ENCODE measurements at regions not wholly inside any gene's neighbourhood (a gene's known extent, or its start where the extent isn't known, plus 50 kb on each side); places are given as distances from the start of the nearest gene placed in this dataset.

- peaks cover 7% of the 10 kb centered on the region; the same call in 2 of the 3 replicates for H3K9me3 Mint-ChIP-seq
- Histone ChIP-seq H3K4me1 (ENCODE audit: insufficient read depth) (no peaks in the 10 kb centered on the region), H3K79me2 (replicated peaks; ENCODE audit: insufficient read depth) (no peaks in the 10 kb centered on the region), H3F3A (replicated peaks; ENCODE audit: low read depth) (no peaks in the 10 kb centered on the region), H3K36me3 (ENCODE audit: insufficient read depth) (no peaks in the 10 kb centered on the region), H3K9me2 (ENCODE audit: insufficient read depth) (no peaks in the 10 kb centered on the region), H2AFZ (no peak overlapping the region), H3K4me2 (no peak overlapping the region), H3K27me3 (ENCODE audit: insufficient read depth) (no peaks in the 10 kb centered on the region), H3K27ac (ENCODE audit: low read depth) (no peak overlapping the region), H3K4me3 (no peak overlapping the region), H4K20me1 (replicated peaks; ENCODE audit: insufficient read depth) (no peaks in the 10 kb centered on the region)
- H3K27ac Mint-ChIP-seq = no peak overlapping the region
- TF ChIP-seq CTCF (conservative IDR thresholded peaks at IDR 0.05; ENCODE audit: low read depth in 2 of 2) = 0 out of 4 replicates have a peak, but pooled peaks of 1 of the 2 experiments have one; percentile 4
- TF ChIP-seq STAT1 (IDR thresholded peaks at IDR 0.05; ENCODE audit: unreplicated experiment) = no peak
- DNase-seq (ENCODE audit: low spot score) (no peak), ATAC-seq (no peak)
- H3K27me3 Mint-ChIP-seq (ENCODE audit: insufficient read depth, low read depth, poor library complexity) = no peaks in the 10 kb centered on the region
- H3K4me3 Mint-ChIP-seq = no peak overlapping the region
- no peaks in the 10 kb centered on the region for H3K4me1 Mint-ChIP-seq
- peaks cover 3% of the 10 kb centered on the region; the same call in 1 of the 3 replicates for H3K36me3 Mint-ChIP-seq (ENCODE audit: low read depth)
Measured at GRCh38 chr15:94929282-94929681, 697.9 kb downstream of the MCTP2 start.

- Histone ChIP-seq H3K4me3 (no peak overlapping the region), H2AFZ (no peak overlapping the region), H3K9me2 (ENCODE audit: insufficient read depth) (no peaks in the 10 kb centered on the region), H3K27me3 (ENCODE audit: insufficient read depth) (no peaks in the 10 kb centered on the region), H3K27ac (ENCODE audit: low read depth) (no peak overlapping the region), H4K20me1 (replicated peaks; ENCODE audit: insufficient read depth) (no peaks in the 10 kb centered on the region), H3K4me2 (no peak overlapping the region), H3F3A (replicated peaks; ENCODE audit: low read depth) (no peaks in the 10 kb centered on the region), H3K4me1 (ENCODE audit: insufficient read depth) (no peaks in the 10 kb centered on the region), H3K79me2 (replicated peaks; ENCODE audit: insufficient read depth) (no peaks in the 10 kb centered on the region), H3K36me3 (ENCODE audit: insufficient read depth) (no peaks in the 10 kb centered on the region)
- DNase-seq (ENCODE audit: low spot score) (no peak), ATAC-seq (no peak)
- no peaks in the 10 kb centered on the region for H3K27me3 Mint-ChIP-seq (ENCODE audit: insufficient read depth, low read depth, poor library complexity)
- no peaks in the 10 kb centered on the region for H3K4me1 Mint-ChIP-seq
- H3K9me3 Mint-ChIP-seq = peaks cover 17% of the 10 kb centered on the region
- no peak overlapping the region for H3K4me3 Mint-ChIP-seq
- H3K36me3 Mint-ChIP-seq (ENCODE audit: low read depth) = peaks cover 13% of the 10 kb centered on the region
- TF ChIP-seq POLR2AphosphoS5 (IDR thresholded peaks at IDR 0.05; ENCODE audit: low read depth) (no peak), ZNF331 (CRISPR knock-in tag; IDR thresholded peaks at IDR 0.05; ENCODE audit: low read depth) (no peak), ZNF114 (CRISPR knock-in tag; IDR thresholded peaks at IDR 0.05) (no peak), NANOG (IDR thresholded peaks at IDR 0.05; ENCODE audit: borderline replicate concordance) (no peak)
- no peak overlapping the region for H3K27ac Mint-ChIP-seq
Measured at GRCh38 chr15:94930441-94930840, 699.1 kb downstream of the MCTP2 start.

- Histone ChIP-seq H3F3A (replicated peaks; ENCODE audit: low read depth) (no peaks in the 10 kb centered on the region), H2AFZ (no peak overlapping the region), H3K4me3 (no peak overlapping the region), H3K27ac (ENCODE audit: low read depth) (no peak overlapping the region), H3K4me1 (ENCODE audit: insufficient read depth) (no peaks in the 10 kb centered on the region), H4K20me1 (replicated peaks; ENCODE audit: insufficient read depth) (no peaks in the 10 kb centered on the region), H3K79me2 (replicated peaks; ENCODE audit: insufficient read depth) (no peaks in the 10 kb centered on the region), H3K27me3 (ENCODE audit: insufficient read depth) (no peaks in the 10 kb centered on the region), H3K4me2 (no peak overlapping the region), H3K9me2 (ENCODE audit: insufficient read depth) (no peaks in the 10 kb centered on the region), H3K36me3 (ENCODE audit: insufficient read depth) (no peaks in the 10 kb centered on the region)
- H3K27ac Mint-ChIP-seq = no peak overlapping the region
- no peak for ATAC-seq
- H3K27me3 Mint-ChIP-seq (ENCODE audit: insufficient read depth, low read depth, poor library complexity) = no peaks in the 10 kb centered on the region
- no peak for DNase-seq (ENCODE audit: low spot score)
- peaks cover 17% of the 10 kb centered on the region for H3K9me3 Mint-ChIP-seq
- no peaks in the 10 kb centered on the region for H3K4me1 Mint-ChIP-seq
- H3K4me3 Mint-ChIP-seq = no peak overlapping the region
- peaks cover 16% of the 10 kb centered on the region for H3K36me3 Mint-ChIP-seq (ENCODE audit: low read depth)
- no peak for TF ChIP-seq POLR2AphosphoS5 (IDR thresholded peaks at IDR 0.05; ENCODE audit: low read depth)
- TF ChIP-seq EZH2phosphoT487 (IDR thresholded peaks at IDR 0.05; ENCODE audit: unreplicated experiment) = no peak
- TF ChIP-seq ZNF462 (CRISPR knock-in tag; IDR thresholded peaks at IDR 0.05) = no peak
Measured at GRCh38 chr15:94930960-94931359, 699.6 kb downstream of the MCTP2 start.
